Fibroblast of villous mesenchyme (primary cell): ENCODE measurements at regions not wholly inside any gene's neighbourhood (a gene's known extent, or its start where the extent isn't known, plus 50 kb on each side); places are given as distances from the start of the nearest gene placed in this dataset.

ENCODE experiments used
- DNase-seq: peaks from one replicate; pipeline ENCODE4 v3.0.0-alpha.2; 2010; ENCODE audit warnings: low read depth
- H3K4me3 ChIP-seq: 2 replicates; pipeline ENCODE4 v1.5.1; 2011; ENCODE audit warnings: low read depth, mild to moderate bottlenecking, low read length
- TF ChIP-seq, protein P1 (sequence below): IDR thresholded peaks from 2 replicates; pipeline ENCODE4 v1.5.1; 2012; ENCODE audit warnings: low read depth, mild to moderate bottlenecking, low read length; ENCODE audit not compliant: insufficient read depth

GRCh38 chr12:59155448-59155847 lies 235.1 kb upstream of the LRIG3 start:
- no peak for DNase-seq
- TF ChIP-seq, protein P1, sequence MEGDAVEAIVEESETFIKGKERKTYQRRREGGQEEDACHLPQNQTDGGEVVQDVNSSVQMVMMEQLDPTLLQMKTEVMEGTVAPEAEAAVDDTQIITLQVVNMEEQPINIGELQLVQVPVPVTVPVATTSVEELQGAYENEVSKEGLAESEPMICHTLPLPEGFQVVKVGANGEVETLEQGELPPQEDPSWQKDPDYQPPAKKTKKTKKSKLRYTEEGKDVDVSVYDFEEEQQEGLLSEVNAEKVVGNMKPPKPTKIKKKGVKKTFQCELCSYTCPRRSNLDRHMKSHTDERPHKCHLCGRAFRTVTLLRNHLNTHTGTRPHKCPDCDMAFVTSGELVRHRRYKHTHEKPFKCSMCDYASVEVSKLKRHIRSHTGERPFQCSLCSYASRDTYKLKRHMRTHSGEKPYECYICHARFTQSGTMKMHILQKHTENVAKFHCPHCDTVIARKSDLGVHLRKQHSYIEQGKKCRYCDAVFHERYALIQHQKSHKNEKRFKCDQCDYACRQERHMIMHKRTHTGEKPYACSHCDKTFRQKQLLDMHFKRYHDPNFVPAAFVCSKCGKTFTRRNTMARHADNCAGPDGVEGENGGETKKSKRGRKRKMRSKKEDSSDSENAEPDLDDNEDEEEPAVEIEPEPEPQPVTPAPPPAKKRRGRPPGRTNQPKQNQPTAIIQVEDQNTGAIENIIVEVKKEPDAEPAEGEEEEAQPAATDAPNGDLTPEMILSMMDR, result no peak
- H3K4me3 ChIP-seq, result no peak overlapping the region

- peak; percentile 33 for DNase-seq
- TF ChIP-seq, protein P1, result no peak
- no peak overlapping the region for H3K4me3 ChIP-seq
These were observed 230.9 kb upstream of the LRIG3 start for GRCh38 chr12:59151243-59151642.

DNA sequence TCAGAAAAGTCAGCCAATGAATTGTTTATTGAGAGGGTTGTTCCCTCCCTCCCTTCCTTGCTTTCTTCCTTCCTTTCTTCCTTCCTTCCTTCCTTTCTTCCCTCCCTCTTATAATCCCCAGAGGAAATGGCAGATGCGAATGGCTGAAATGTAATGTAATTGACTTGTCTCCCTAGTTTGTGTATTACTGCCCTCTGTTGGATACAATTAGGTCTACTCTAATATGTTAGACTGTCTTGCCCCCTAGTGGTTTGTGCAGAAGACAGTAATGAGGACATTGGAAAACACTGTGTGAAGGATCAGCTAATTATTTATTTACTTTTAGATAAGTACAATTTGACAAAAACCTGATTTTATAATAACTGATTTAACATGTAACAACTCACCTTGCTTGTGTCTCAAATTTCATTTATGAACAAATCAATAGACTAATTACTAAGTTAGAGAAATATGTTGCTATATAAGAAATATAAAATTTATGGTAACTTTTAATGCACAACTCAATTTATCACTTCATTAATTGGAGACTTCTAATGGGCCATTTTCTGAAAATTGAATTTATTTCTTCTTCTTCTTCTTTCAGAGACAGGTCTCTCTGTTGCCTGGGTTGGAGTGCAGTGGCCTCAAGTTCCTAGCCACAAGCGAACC lies 229.8 kb upstream of the LRIG3 start:
- TF ChIP-seq, protein P1, result peak; percentile 98
- DNase-seq, result peak; percentile 87

GRCh38 chr12:59147791-59148190 lies 227.5 kb upstream of the LRIG3 start:
- TF ChIP-seq, protein P1, result no peak
- no peak for DNase-seq
- no peak overlapping the region for H3K4me3 ChIP-seq

More for the DNA sequence above, 229.8 kb upstream of the LRIG3 start:
- no peak overlapping the region for H3K4me3 ChIP-seq

- no peak for DNase-seq
These were observed 222.0 kb upstream of the LRIG3 start for GRCh38 chr12:59142183-59142790.

GRCh38 chr12:59134750-59135149 lies 214.4 kb upstream of the LRIG3 start:
- no peak overlapping the region for H3K4me3 ChIP-seq
- TF ChIP-seq, protein P1, result no peak
- DNase-seq, result no peak

More at GRCh38 chr12:59142183-59142790, 222.0 kb upstream of the LRIG3 start:
- no peak overlapping the region for H3K4me3 ChIP-seq
- TF ChIP-seq, protein P1, result no peak
